GM21447 (cell line): ENCODE measurements at regions not wholly inside any gene's neighbourhood (a gene's known extent, or its start where the extent isn't known, plus 50 kb on each side); places are given as distances from the start of the nearest gene placed in this dataset.
"Not testable (repeated sequence)": the region's sequence is repeated elsewhere in the genome, so short reads cannot be mapped to it uniquely, and the experiment has no call there.

ENCODE experiments used
- ATAC-seq: cut with Tn5 transposase; IDR thresholded peaks from one replicate; pipeline ENCODE4 v1.9.1; 2021; ENCODE audit not compliant: unreplicated experiment

- no peak for ATAC-seq
Measured at GRCh38 chr2:236632295-236633218, 62.9 kb downstream of the ACKR3 start.

DNA sequence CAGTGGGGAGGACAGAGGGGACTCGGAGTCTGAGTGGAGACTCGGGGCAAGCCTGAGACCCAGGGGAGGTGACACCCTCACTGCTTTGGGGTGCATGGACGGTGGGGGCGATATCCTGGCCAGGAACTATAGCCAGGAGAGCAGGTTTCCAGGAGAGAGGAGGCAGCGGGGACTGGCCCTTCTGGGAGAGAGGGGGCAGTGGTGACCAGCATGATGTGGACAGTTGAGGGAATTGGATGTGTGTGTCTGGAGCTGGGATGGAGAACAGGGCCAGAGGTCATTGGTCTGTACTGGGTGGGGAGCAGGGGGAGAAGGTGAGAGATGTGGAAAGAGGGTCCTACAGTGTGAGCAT is 63.6 kb downstream of the ACKR3 start:
- ATAC-seq, result no peak

DNA sequence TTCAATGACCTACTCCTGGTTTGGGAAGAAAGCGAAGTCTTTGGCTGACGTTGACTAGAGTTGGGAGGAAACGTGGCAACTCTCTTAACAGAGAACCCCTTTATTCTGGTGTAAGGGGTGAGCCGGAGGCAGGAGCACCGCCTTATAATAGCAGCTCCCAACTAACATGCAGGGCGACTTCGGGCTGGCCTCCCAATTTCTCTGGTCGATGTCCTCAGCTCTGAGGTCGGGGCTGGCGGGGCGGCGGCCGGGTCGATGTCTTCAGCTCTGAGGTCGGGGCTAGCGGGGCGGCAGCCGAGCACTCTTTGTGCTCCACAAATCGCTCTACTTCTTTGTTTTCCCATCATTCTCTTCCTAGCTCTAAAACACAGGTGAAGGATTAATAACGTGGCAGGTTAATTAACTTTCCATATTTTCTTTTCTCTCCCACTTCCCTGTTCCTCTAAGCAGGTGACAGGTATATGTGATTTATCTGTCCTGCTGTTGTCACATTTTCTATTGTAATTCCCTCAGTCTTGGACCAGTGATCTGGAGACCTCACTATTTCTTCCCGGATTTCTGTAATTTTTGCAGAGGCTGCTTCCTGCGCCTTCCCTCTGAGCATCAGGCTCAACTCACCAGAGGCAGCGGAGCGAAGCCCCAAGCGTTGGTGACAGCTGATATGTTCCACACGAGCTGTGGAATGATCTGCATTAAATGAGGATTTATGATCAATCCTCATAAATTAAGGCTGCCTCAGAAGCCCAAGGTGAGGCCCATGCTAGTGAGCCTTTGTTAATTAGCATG is 64.3 kb downstream of the ACKR3 start:
- ATAC-seq, result no peak

DNA sequence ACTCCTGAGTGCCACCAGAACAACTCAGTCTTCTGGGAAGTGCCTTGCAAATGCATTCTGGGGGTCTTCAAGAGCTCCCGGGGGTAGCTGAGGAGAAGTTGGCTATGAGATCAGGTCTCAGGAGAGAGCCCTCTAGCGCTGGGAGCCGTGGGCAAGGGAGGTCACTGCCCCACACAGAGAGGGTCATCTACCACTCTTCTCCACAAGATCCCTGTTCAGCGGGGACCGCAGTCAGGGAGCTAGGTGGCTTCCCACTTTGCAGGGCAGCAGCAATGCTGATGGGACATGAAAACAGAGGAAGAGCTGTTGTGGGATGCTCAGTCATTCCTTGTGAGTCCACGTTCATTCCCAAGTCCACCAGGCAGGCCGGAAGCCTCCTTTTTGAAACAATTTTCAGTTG is 66.6 kb downstream of the ACKR3 start:
- no peak for ATAC-seq

DNA sequence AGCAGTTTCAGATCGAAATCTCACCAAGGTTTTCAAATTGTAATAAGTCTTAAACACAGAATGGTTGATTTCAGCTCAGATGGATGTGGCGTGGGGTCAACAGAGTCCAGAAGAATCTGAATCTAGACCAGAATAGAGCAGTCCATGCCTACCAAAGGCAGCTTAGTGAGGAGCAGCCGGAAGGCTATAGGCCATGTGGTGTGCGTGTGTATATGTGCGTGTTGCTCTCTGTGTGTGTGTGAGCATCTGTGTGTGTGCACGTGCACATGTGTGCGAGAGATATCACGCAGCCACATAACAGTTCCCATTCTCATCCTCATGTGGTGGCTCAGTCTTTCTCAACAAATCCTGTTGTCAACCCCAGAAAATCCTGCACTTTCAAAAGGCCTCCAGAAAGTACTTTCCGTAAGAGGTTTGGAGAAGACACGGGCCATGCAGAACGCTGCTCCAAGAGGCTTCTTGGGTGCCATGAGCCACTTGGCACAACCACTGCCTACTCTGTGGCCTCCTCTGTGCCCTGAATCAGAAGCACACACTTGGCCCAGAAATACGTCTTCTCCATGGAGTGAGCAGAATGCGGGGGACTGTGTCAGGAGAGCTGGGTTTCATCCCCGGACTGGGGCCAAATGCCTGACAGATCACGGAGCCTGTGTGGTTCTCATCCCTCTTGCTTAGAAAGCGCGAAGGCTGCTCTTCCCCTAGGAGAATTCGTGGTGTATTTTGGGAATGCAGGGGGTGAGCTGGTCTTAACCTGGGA is 67.3 kb downstream of the ACKR3 start:
- ATAC-seq, result no peak

GRCh38 chr2:236637686-236638569 is 68.3 kb downstream of the ACKR3 start:
- ATAC-seq, result no peak

- no peak for ATAC-seq
Measured at GRCh38 chr2:236638707-236639106, 69.1 kb downstream of the ACKR3 start.

GRCh38 chr2:236639461-236640235 is 70.0 kb downstream of the ACKR3 start:
- ATAC-seq, result no peak

GRCh38 chr2:236641051-236641726 is 71.6 kb downstream of the ACKR3 start:
- no peak for ATAC-seq

- no peak for ATAC-seq
Measured at GRCh38 chr2:236642125-236642524, 72.5 kb downstream of the ACKR3 start.

DNA sequence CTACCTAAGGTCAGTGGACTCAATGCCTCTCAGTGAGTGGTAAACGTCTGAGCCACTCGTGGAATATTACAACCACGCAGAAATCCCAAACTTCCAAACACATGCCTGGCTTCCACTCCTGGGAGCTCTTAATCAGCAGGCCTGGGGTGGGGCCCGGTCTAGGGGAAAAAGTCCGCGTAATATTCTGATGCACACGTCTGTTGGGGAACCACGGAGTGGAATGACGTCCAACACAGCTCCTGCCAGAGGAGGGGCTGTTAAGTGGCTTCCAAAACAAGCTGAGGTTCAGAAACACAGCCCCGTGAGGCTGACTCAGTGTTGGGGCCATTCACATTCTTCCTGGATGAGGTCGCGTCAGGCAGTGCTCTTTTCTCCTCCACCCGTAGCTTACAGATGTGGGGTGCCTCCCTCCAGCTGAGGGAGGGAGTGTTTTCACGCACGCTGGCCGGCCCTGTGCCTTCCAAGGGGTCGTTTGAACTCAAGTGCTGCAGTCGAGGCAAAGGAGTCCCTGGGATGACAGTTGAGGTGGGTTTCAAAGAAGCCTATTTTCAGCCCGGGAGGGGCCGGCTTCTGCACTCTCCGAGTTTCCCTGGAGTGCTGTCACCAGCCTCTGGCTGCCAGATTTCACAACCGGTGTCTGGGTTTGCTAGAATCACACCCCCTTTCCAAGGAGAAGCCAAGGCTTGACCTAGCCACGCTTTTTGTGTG is 73.1 kb downstream of the ACKR3 start:
- no peak for ATAC-seq

DNA sequence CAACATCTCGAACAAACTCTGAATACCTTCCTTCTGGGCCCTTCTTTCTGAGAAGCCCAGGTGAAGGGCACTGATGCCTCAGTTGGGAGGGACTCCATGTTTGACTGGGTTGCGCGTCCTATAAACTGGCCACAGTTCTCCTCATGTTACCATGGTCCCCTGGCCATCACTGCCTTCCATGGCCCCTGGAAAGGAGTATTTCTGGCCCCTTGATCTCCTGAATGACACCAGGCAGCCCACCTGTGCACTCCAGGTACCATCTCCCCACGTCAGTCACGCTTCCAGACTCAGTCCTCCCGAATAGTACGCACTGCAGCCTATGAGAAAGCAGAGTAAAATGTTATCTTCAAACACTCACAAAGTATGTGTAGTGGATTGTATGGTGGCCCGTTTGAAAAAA is 73.9 kb downstream of the ACKR3 start:
- no peak for ATAC-seq

DNA sequence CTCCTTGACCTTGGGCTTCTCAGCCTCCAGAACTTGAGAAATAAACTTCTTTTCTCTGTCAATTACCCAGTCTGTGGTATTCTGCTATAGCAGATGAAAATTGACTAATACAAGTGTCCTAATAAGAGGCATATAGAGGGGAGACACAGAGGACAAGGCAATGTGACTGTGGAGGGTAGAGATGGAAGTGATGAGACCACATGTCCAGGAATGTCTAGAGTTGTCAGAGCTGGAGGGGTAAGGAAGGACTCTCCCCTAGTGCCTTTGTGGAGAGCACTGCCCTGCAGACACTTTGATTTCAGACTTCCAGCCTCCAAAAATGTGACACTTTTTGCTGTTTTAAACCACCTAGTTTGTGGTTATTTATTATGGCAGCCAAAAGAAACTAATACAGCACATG is 74.4 kb downstream of the ACKR3 start:
- no peak for ATAC-seq

DNA sequence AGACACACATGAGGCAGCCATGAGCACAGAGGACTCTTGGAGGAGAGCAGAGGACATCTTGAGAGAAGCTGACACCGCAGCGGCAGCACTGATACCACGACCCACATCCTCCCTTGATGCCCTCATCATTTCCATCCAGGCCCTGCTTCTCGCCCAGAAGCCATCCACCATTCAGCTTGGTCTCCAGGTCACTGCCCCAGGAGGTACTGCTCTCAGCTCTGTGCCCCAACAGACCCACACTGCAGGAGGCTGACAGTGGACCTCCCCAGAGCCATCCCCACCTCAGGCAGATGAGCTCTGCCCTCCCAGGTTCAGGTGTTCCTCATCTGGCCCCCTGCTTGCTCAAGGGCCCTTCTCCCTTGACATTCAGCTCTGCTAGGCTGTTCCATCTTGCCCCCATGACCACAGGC is 74.9 kb downstream of the ACKR3 start:
- no peak for ATAC-seq

DNA sequence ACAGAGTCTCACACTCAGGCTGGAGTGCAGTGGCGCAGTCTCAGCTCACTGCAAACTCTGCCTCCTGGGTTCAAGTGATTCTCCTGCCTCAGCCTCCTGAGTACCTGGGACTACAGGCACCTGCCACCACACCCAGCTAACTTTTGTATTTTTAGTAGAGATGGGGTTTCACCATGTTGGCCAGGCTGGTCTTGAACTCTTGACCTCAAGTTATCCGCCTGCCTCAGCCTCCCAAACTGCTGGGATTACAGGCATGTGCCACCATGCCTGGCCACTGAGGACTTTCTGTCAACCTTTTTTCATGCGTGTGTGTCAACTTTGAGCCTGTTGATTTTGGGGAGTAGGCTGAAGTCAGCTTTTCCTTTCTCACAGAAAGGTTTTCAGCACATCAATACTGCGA is 75.5 kb downstream of the ACKR3 start:
- ATAC-seq, result not testable (repeated sequence)

DNA sequence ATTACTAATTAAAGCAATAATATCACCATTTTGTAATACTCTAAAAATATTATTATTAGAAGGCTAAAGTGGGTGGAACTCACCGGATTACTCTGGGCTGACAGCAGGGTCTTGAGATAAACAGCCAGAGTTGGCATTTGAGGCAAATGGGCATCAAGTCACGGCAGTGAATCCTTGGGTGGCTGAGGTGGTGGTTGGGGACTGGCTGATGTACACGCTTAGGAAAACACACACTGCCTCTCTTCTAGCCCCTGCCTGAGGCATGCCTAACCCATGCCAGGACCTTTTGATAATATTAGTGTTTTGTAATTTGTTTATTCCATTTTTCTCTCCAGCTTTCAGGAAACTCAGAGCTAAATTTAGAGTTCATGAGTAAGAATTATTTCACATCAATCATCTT is 76.8 kb downstream of the ACKR3 start:
- no peak for ATAC-seq

DNA sequence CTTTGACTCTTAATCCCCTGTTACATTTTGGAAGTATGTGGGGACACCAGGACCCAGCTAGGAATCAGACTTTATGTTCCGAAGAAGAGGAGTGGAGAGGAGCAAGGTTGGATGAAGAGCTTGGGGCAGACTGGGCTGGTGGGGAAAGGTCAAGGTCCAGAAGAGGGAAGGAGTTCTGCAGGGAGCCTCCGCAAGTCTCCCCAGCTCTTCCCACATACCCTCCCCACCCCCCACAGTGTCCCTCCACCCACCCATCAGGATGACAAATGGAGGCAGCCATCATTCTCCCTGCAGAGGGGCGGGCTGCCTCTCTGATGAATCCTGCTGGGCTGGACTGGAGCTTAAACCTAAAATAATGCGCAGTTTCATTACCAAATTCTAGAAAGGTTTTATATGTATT is 77.2 kb downstream of the ACKR3 start:
- ATAC-seq, result no peak

DNA sequence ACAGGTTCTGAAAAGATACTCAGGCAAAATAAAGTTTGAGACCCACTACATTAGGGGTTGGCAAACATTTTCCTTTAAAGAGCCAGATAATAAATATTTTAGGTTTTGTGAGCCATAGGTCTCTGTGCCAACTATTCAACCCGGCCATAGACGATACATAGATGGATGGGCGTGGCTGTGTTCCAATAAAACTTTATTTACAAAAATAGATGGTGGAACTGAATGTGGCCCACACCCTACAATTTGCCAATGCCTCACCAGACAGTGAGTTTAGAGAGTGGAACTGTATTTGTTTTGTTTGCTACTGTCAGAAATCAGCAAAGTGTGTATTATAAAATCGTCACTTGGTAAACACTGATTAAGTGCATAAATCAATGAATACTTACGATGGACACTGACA is 78.0 kb downstream of the ACKR3 start:
- no peak for ATAC-seq

DNA sequence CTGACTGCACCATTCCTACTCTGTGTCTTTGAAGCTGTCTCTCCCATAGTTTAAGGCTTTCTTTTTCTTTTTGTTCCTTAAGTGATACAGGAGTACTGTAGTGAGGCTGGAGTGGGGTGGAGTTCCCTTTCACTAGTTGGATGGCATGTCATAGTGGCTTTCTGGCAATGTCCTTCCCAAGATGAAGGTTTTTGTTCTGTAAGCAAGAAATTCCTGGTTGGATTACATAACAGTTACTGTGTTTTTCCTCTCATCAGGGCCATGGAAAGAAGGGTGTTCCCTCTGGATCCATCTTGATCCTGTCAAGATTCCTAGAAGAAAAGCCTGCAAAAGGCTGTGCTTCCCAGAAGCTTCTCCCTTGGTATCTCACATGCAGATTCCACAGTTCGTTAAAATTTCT is 84.2 kb downstream of the ACKR3 start:
- ATAC-seq, result no peak
